H1 (cell line): ENCODE measurements at regions not wholly inside any gene's neighbourhood (a gene's known extent, or its start where the extent isn't known, plus 50 kb on each side); places are given as distances from the start of the nearest gene placed in this dataset.

Experiments used
- CTBP2 ChIP-seq: IDR thresholded peaks from 2 replicates; pipeline ENCODE4 v1.7.0; 2011; ENCODE audit warnings: borderline replicate concordance, mild to moderate bottlenecking, moderate library complexity, mixed read lengths, low read length; ENCODE audit not compliant: insufficient read depth, insufficient read length
- KDM4A ChIP-seq: IDR thresholded peaks from one replicate; pipeline ENCODE4 v1.7.1; 2012; ENCODE audit warnings: low read depth, mild to moderate bottlenecking, moderate library complexity, low read length, inconsistent platforms; ENCODE audit not compliant: severe bottlenecking
- NRF1 ChIP-seq: IDR thresholded peaks from 2 replicates; pipeline ENCODE4 v1.6.1; 2011; ENCODE audit warnings: mild to moderate bottlenecking, low read depth, low read length, improper control_type of control experiment
- TAF1 ChIP-seq: IDR thresholded peaks from 2 replicates; pipeline ENCODE4 v1.6.1; 2011; ENCODE audit warnings: mild to moderate bottlenecking, low read depth, low read length

GRCh38 chr10:130652544-130652943, 516.4 kb downstream of the GLRX3 start (continued):
- TF ChIP-seq KDM4A (no peak), NRF1 (no peak), TAF1 (no peak), CTBP2 (no peak)
- TF ChIP-seq, all 59 proteins: peak for 0
